ENCODE measurements at regions not wholly inside any gene's neighbourhood (a gene's known extent, or its start where the extent isn't known, plus 50 kb on each side); places are given as distances from the start of the nearest gene placed in this dataset.

DNA sequence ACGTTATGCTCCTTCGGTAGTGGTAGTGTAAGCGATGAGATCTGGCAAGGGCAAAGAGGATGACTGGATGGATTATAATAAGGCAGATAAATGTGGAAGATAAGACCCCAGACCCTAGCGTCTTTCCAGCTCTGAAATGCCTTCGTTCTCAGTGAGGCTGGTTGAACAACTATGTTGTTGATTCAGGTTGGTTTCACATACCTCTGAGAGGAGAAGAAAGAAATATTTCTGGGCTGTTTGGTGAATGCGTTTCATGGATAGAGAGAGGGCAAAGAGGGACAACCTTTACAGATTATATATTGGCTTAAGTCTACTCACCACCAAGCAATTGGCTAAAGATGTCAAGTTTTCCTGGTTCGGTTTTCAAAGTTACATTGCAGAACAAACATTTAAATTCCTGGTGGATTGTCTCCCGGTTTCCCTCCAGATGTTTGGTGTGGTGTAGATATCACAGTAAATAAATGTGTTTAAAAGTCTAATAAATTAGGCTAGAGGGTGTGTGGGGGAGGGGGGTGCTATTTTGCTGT is 190.1 kb upstream of the GLI2 start:
- DNase-seq (ENCODE audit: low read depth in 2 of 3, low spot score in 2 of 3): no peak

DNA sequence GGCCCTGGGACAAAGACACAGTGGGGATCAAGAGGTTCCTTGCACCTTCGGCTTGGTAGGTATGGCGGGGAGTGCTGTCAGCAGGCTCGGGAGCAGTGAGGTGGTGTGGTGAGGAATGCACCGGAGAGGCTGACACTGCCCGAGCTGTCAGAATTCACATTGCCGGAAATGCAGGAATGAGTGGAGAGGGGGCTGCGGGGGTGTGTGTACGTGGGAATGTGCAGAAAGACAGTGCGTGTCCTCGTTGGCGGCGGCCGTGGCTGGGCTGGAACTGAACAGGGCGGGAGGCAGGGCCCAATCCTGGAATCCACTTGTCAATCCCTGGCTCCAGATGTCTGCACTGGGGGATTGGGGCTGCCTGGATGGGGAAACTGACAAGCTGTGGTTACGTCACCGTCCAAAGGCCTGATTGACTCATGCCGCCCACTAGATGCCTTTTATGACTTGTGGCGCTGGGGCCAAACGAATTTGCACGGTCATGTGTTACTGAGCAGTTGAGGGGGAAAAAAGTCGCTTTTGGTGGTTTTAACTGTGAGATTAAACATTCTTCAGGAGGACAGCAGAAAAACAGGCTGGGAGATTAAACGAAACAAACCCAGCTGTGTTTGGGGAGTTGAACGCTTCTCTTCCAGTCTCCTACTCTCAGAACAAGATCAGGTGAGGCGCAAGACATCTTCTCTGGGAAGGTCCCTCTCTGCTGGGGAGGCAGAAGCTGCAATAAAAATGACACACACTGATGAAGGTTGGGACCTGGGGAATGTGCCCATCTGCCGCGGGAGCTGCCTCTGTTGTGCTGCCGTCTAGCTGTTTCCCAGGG is 189.4 kb upstream of the GLI2 start:
- no peak for DNase-seq (ENCODE audit: low read depth in 2 of 3, low spot score in 2 of 3)

DNA sequence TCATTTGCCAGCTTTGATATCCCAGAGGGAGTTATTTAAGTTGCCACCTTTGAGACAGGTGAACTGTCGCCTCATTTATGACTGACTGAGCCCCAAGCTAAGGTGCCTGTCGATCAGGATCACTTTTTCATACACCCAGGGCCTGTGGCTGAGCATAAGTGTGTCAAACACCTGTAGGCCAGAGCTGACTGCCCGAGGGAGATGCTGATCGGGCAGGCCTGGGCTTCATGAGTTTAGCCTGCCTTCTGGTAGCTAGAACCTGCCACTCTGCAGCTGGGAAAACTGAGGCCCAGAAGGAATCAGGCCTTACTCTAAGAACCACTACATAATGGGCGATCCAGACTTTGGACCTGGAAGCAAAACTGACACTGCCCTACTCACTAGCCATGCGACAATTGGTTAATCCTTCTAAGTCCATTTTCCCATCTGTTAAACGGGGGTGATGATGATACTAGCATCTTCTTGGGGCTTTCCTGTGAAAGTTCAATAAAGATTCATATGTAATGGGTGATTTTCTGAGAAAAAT is 188.7 kb upstream of the GLI2 start:
- no peak for DNase-seq (ENCODE audit: low read depth in 2 of 3, low spot score in 2 of 3)

DNA sequence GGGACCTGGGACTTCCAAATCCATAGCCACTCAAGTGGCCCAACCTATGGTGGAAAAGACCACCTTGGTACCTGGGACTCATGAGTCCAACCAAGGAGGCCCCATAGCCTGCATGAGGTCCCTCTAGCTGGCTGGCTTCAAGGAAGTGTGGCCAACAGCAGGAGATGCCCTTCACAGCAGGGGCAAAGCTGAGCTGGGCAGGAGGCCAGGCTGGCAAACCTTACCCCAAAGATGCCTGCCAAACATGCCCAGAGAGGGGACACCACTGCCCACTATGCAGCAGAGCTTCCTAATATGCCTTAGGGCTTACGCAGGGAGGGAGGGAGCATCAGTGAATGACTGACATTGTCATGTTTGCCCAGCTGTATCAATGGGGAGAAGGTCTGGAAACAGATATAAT is 188.0 kb upstream of the GLI2 start:
- DNase-seq (ENCODE audit: low read depth in 2 of 3, low spot score in 2 of 3): no peak

- DNase-seq (ENCODE audit: low read depth in 2 of 3, low spot score in 2 of 3): no peak
These were observed 186.8 kb upstream of the GLI2 start for GRCh38 chr2:120548627-120549608.

DNA sequence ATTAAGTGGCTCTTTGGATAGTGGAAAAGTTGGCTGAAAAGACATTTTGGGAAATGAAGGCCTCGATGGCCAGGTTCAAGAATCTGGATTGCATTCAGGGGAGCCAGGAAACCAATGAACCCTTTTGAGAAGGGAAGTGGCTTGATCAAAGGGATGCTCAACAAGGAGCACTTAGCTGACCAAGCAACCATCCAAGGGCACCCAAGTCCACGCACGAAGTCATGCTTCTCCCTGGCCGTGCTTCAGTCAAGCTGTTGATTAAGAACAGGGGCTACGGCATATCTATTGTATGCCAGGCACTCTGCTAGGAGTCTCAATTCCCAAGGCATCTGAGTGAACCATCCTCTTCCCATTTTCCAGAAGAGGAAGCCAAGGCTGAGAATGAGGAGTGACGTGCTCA is 185.8 kb upstream of the GLI2 start:
- DNase-seq (ENCODE audit: low read depth in 2 of 3, low spot score in 2 of 3): no peak

DNA sequence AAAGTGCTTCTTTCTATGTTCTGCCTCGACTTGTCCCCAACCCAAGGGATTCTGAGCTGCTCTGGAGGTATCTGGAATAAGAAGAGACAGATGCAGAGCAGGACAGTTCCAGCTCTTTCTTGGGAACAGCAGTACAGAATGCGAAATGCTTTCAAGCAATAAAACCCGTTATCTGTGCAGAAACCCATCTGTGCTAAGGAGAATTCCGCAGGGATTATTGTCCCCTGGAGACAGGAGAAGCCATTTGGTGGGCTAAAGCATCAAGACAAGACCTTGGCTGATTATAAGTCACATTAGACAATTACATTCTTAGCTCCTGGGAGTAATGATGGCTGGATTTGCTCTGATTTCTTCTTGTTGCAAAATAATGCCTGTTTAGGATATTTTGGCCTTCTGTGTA is 185.4 kb upstream of the GLI2 start:
- DNase-seq (ENCODE audit: low read depth in 2 of 3, low spot score in 2 of 3): no peak

DNA sequence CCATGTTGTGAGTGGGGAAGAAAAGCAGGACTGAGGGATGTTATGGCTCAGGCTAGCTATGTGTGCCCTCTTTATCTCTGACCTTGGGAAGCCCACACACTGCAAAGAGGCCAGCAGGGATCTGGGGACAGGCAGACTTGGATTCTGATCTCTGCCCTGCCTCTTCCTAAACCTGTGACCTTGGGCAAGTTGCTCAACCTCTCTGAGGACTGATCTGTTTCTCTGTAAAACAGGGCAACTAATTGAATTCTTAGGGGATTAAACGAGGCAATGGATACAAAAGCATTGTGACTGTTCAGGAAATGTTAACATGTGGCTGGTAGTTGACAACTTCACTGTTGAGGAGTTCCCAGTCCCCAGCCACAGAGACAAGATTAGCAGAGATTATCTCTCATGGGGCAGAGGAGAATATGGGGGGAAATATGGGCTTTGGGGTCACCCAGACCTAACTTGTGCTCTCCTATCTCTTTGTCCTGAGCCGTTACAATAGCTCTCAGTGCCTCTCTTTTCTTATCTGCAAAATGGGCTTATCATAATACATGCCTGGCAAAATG is 184.7 kb upstream of the GLI2 start:
- no peak for DNase-seq (ENCODE audit: low read depth in 2 of 3, low spot score in 2 of 3)

DNA sequence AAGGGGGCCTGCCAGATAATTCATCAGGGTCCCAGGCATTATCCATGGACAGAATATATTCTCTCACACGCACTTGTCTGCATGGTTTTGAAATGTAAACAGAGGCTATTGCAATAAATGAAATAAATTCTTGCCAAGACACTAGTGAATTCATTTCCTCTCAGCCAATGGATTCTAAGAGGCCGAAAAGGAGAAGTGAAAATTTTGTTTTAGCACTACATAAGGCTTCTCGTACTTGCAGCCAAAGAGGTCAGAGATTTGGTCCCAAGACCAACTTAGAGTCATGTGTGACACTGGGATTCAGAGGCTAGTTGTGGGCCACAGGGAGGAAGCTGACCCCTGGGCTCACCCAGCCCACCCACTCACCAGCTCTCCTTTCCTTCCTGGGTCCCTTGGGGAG is 184.1 kb upstream of the GLI2 start:
- DNase-seq (ENCODE audit: low read depth in 2 of 3, low spot score in 2 of 3): no peak

GRCh38 chr2:120552079-120552478 is 183.6 kb upstream of the GLI2 start:
- no peak for DNase-seq (ENCODE audit: low read depth in 2 of 3, low spot score in 2 of 3)

GRCh38 chr2:120552800-120553481 is 182.7 kb upstream of the GLI2 start:
- peak in 2 of 3 experiments; percentile 2 to 6 for DNase-seq (ENCODE audit: low read depth in 2 of 3, low spot score in 2 of 3)

DNA sequence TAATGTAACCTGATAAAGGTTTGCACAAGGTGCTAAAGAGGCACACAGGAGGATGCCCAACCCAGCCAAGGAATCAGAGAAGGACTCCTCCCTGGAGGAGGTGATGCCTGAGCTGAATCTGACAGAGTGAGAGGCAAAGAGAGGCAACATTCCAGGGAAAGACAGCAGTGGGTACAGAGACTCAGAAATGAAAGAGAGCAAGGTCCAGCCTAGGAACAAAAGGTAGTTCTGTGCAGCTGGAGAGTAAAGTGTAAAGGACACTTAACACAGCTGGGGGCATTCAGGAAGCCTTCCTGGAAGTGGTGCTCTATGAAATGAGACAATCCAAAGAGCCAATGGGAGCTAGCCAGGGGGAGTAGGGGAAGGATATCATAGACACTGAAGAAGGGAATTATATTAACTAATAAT is 181.0 kb upstream of the GLI2 start:
- DNase-seq (ENCODE audit: low read depth in 2 of 3, low spot score in 2 of 3): no peak

GRCh38 chr2:120555092-120555491 is 180.6 kb upstream of the GLI2 start:
- DNase-seq (ENCODE audit: low read depth in 2 of 3, low spot score in 2 of 3): no peak

DNA sequence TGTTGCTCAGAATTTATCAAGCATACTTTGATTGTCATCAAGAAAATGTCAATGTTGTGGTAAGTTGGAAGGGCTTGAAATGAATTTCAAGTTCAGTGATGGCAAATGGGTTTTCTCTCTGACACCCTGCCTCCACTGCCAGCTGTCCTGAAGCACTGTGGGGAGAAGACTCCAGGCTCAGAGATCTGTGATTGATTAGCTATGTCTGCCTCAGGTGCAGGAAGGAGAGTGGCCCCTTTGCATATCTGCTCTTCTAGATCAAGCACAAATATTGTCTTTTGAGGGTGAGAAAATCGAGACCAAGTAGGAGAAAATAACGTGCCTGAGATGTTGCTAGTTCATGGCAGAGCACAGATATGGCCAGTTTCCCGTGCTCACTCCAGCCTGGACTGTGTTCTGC is 178.8 kb upstream of the GLI2 start:
- DNase-seq (ENCODE audit: low read depth in 2 of 3, low spot score in 2 of 3): no peak

GRCh38 chr2:120558847-120559246 is 176.8 kb upstream of the GLI2 start:
- DNase-seq (ENCODE audit: low read depth in 2 of 3, low spot score in 2 of 3): no peak

- no peak for DNase-seq (ENCODE audit: low read depth in 2 of 3, low spot score in 2 of 3)
These were observed 176.3 kb upstream of the GLI2 start for GRCh38 chr2:120559401-120559800.

- DNase-seq (ENCODE audit: low read depth in 2 of 3, low spot score in 2 of 3): no peak
These were observed 175.3 kb upstream of the GLI2 start for GRCh38 chr2:120560330-120560729.

DNA sequence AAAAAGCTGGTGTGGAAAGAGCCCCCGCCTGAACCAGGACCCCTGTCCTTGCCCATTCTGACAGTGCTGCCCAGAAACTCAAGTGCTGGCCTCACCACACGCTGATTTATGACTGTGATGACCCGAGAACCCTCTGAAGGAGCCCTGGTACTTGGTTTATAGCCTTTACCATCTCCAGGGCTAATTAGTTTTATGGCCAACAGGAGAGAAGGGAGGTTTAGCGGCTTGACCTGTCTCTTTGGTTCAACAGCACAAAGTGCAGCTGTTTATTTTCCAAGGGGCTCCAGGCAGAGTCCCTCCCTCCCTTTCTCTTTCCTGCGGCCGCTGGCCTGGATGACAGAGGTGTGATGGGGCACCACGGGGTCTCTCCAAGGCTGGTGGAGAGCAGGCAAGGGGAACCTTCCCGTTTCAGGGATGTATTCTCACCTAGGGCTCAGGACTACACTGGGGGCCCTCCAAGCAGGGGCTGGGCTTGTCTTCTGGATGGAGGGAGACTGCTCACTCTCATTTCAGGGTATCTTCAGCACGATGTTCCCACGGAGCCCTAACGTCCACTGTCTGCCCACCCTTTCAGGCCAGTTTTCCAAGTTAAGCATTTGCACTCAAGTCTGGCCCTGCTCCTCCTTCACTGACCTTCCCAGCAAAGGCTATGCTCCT is 174.2 kb upstream of the GLI2 start:
- no peak for DNase-seq (ENCODE audit: low read depth in 2 of 3, low spot score in 2 of 3)

DNA sequence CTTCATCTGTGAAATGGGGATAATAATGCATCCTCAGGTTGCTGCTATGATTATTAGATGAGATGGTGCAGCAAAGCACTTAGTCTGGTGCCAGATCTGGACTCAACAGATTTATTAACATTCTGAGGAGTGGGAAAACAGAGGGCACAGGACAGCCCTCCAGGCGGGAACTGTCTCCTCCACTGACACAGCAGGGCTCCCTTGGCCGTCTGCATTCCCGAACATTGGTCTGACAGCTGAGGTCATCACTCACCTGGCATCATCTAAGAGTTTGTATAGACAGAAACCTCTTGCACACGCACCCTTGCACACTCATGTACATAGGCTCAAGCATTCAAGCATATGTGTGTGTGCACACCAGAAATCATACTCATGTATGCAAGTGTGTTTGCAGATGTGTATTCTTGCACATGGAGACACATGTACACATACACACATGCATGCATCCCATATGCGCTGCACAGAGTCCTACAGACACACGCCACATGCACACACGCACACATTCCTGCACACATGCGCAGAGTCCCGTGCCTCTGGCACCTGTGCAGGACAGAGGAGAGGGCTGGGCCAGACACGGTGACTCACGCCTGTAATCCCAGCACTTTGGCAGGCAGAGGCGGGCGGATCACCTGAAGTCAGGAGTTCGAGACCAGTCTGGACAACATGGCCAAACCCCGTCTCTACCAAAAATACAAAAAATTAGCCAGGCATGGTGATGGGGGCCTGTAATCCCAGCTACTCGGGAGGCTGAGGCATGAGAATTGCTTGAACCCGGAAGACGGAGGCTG is 173.3 kb upstream of the GLI2 start:
- DNase-seq (ENCODE audit: low read depth in 2 of 3, low spot score in 2 of 3): no peak

All from activated CD8-positive, alpha-beta memory T cell treated with anti-CD3 and anti-CD28 coated beads for 48 hours (primary cell).